GM12878 (cell line): ENCODE measurements at regions not wholly inside any gene's neighbourhood (a gene's known extent, or its start where the extent isn't known, plus 50 kb on each side); places are given as distances from the start of the nearest gene placed in this dataset.

ENCODE experiments used
- ASH2L ChIP-seq: fragments of 300-600, 200-600 bp; sonication (generic); IDR thresholded peaks from 2 replicates; pipeline ENCODE4 v1.6.1; 2017; ENCODE audit warnings: low read depth, mild to moderate bottlenecking, borderline replicate concordance
- JUND ChIP-seq: IDR thresholded peaks from 2 replicates; pipeline ENCODE4 v1.6.1; 2012; ENCODE audit warnings: low read depth, mild to moderate bottlenecking, low read length, improper control_type of control experiment, moderate library complexity
- TF ChIP-seq, protein P1 (sequence below), 3 experiments: IDR thresholded peaks in 2 of 3; conservative IDR thresholded peaks in 1 of 3; 2 replicates each; pipeline ENCODE4 v1.5.1; 2011; ENCODE audit warnings: low read depth in 3 of 3, low read length in 3 of 3, mild to moderate bottlenecking in 3 of 3, control low read depth in 2 of 3, moderate library complexity in 2 of 3, inconsistent platforms in 1 of 3, mixed read lengths in 1 of 3; ENCODE audit not compliant: control insufficient read depth in 2 of 3, insufficient read depth in 1 of 3; ENCODE audit errors: extremely low read depth in 1 of 3

DNA sequence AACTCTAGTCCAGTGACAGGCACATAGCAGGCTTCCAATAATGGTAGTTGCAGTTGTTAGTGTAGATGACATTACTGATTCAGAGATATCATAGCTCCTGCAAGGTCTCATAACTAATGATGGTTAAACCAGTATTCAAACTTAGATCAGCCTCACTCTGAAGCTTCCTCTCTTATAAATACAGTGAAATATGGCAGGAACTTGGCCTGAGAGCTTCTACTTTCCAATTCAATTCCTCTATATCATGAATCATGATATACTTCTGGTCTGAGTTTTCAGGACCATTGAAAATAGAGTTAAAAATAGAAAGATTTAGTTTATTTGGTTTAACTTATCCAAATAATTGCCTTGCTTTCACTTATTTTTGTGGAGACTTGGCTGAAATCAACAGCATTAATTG is 167.5 kb upstream of the NOVA1 start:
- TF ChIP-seq, protein P1, sequence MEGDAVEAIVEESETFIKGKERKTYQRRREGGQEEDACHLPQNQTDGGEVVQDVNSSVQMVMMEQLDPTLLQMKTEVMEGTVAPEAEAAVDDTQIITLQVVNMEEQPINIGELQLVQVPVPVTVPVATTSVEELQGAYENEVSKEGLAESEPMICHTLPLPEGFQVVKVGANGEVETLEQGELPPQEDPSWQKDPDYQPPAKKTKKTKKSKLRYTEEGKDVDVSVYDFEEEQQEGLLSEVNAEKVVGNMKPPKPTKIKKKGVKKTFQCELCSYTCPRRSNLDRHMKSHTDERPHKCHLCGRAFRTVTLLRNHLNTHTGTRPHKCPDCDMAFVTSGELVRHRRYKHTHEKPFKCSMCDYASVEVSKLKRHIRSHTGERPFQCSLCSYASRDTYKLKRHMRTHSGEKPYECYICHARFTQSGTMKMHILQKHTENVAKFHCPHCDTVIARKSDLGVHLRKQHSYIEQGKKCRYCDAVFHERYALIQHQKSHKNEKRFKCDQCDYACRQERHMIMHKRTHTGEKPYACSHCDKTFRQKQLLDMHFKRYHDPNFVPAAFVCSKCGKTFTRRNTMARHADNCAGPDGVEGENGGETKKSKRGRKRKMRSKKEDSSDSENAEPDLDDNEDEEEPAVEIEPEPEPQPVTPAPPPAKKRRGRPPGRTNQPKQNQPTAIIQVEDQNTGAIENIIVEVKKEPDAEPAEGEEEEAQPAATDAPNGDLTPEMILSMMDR (IDR thresholded peaks at IDR 0.05 in 2 of 3, conservative IDR thresholded peaks at IDR 0.05 in 1 of 3; ENCODE audit: control insufficient read depth in 2 of 3, extremely low read depth in 1 of 3, insufficient read depth in 1 of 3, low read depth in 3 of 3, low read length in 3 of 3): no peak
- TF ChIP-seq ASH2L (no peak), JUND (no peak)
